ENCODE measurements at regions not wholly inside any gene's neighbourhood (a gene's known extent, or its start where the extent isn't known, plus 50 kb on each side); places are given as distances from the start of the nearest gene placed in this dataset.

- no peak for TF ChIP-seq POLR2A (IDR thresholded peaks at IDR 0.05; ENCODE audit: low read length)
- TF ChIP-seq GATA1 (IDR thresholded peaks at IDR 0.05; ENCODE audit: low read depth, low read length), result no peak
Measured at GRCh38 chr3:88947013-88947412, 160.4 kb upstream of the EPHA3 start.

Measured in erythroblast (primary cell).